Omental fat pad (tissue), 3 donors: ENCODE measurements at regions not wholly inside any gene's neighbourhood (a gene's known extent, or its start where the extent isn't known, plus 50 kb on each side); places are given as distances from the start of the nearest gene placed in this dataset.

ENCODE experiments used
- ATAC-seq: fragments of 150-250 bp; one replicate; pipeline ENCODE4 v1.9.1; 2016; ENCODE audit warnings: mild to moderate bottlenecking, moderate library complexity; ENCODE audit not compliant: low FRiP score
- DNase-seq: peaks from one replicate; pipeline ENCODE4 v3.0.0-alpha.2; 2019; ENCODE audit warnings: low spot score
- TF ChIP-seq, protein P1 (sequence below), 3 donors: fragments of 450-650 bp; IDR thresholded peaks; one replicate each; pipeline ENCODE4 v1.5.1; 2016 to 2017; ENCODE audit warnings: antibody characterized with exemption in 3 of 3, mild to moderate bottlenecking in 3 of 3, moderate library complexity in 2 of 3

DNA sequence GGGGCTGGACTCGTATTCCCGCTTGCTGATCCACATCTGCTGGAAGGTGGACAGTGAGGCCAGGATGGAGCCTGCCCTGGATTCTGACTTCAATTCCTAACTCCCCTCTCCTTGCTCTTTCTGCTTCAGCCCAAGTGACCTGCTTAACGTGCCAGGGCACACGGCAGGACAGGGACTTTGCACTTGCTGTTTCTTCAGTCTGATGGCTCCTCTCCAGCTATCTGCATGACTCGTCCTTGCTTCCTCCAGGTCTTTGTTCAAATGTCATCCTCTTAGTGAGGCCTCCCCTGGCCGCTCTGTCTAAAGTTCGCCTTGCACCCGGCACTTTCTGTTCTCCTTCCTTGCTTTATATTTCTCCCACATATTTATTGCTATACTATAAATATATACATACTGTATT is 357.6 kb downstream of the MTX2 start:
- ATAC-seq (no peak), DNase-seq (no peak)
- TF ChIP-seq, protein P1, sequence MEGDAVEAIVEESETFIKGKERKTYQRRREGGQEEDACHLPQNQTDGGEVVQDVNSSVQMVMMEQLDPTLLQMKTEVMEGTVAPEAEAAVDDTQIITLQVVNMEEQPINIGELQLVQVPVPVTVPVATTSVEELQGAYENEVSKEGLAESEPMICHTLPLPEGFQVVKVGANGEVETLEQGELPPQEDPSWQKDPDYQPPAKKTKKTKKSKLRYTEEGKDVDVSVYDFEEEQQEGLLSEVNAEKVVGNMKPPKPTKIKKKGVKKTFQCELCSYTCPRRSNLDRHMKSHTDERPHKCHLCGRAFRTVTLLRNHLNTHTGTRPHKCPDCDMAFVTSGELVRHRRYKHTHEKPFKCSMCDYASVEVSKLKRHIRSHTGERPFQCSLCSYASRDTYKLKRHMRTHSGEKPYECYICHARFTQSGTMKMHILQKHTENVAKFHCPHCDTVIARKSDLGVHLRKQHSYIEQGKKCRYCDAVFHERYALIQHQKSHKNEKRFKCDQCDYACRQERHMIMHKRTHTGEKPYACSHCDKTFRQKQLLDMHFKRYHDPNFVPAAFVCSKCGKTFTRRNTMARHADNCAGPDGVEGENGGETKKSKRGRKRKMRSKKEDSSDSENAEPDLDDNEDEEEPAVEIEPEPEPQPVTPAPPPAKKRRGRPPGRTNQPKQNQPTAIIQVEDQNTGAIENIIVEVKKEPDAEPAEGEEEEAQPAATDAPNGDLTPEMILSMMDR (IDR thresholded peaks at IDR 0.05), result no peak

DNA sequence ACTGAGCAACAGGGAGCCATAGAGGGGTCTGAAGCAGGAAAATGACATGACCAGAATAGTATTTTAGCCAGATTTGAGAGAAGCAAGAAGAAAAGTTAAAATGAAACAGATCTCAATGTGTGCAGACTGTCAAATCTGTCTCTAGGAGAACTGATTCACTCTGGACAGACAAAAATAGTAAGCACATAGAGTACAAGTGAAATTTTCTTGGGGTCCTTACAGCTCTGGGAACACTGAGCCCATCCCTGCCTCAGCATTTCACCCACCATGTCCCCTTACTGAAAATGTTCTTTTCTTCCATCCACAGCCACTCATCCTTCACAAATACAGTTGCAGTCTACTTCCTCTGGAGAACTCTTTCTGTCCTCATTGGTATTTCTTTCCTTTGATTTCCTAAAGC is 359.2 kb downstream of the MTX2 start:
- TF ChIP-seq, protein P1 (IDR thresholded peaks at IDR 0.05), result no peak
- no peak for ATAC-seq

DNA sequence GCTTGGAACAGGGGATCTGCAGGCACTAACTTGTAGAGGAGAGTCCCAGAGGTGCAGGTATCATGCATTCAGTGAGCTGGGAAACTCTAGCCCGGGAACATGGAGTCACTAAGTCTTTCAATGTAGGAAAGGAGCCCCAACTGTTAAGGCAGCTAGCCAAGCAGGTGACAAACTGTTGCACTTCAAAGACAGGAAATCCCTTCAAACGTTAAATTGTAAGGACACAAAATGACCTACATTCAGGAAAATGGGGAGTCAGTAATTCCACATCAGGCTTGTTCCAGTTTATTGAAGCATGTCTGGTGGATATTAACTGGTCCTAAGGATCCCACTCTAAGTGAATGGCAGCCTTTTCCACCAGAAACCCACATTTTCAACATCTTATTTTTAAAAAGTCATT is 364.5 kb downstream of the MTX2 start:
- ATAC-seq (no peak), DNase-seq (no peak)
- TF ChIP-seq, protein P1 (IDR thresholded peaks at IDR 0.05), result no peak

More for the DNA sequence above, 359.2 kb downstream of the MTX2 start:
- no peak for DNase-seq

DNA sequence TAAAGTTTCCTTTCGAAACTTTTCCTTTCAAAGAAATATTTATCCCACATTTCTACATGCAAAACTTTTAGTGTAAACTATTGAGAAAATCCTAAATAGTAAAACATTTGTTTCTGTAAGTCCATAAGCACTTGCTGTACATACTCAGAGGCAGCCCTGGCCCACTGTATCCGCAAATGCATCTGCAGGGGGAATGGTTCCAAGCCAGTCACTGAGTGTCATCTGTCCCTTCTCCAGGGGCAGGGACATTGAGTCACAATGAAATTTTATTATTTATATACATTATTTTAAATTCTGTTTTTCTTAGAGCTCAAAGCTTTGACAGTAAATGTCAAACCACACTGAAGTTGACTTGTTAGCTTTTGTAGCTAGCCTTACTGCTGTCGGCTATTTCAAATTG is 367.2 kb downstream of the MTX2 start:
- ATAC-seq (no peak), DNase-seq (no peak)
- TF ChIP-seq, protein P1 (IDR thresholded peaks at IDR 0.05), result no peak

DNA sequence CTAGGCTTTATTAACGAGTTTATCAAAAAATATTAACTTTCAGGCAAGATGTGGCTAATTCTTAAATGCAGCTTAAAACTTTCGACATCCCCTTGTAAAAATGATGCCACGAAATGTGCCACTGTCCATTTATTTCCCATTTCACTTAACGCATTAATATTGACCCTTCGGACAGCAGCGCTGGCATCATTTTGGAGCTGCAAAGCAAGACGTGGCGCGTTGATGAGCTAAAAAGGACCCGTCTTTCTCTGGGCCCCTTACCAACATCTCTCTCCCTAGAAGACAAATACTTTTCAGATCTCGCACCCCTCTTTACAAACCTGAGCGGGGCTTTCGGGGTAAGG is 367.9 kb downstream of the MTX2 start:
- TF ChIP-seq, protein P1 (IDR thresholded peaks at IDR 0.05), result no peak
- DNase-seq (no peak), ATAC-seq (no peak)

DNA sequence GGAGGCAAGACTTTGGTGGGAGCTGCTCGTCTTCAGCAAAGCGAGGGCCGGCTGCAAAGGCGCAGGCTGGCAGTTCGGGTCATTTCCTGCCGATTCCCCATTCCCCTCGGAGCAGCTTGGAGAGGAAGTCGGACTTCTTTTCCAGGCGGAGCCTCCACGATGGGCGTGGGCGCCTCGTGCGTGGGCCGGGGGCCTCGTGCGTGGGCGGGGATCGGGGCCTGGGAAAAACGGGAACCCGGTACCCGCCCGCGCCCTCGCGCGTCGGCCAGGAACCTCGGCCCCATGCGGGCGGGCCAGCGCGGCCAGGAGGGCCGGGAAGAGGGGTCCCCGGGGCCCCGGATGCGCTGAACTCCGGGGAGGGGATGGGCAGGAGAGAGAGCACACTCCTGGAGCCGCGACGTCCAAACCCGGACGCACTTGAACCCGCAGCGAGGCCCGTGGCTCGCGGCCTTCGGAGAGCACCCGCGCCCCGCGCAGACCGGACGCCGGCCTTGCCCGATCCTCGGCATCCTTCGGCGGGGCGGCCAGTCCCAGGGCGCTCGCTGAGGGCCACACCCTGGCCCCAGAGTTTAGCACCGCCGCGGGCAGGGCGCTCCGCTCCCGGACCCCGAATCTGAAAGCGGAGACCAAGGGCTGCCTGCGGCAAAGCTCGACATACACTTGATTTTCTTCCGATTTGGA is 368.4 kb downstream of the MTX2 start:
- no peak for DNase-seq
- TF ChIP-seq, protein P1 (IDR thresholded peaks at IDR 0.05), result no peak
- peak; percentile 54 for ATAC-seq
